NCI-H82 treated with DMSO at 0.1 percent for 48 hours (cell line): ENCODE measurements at regions not wholly inside any gene's neighbourhood (a gene's known extent, or its start where the extent isn't known, plus 50 kb on each side); places are given as distances from the start of the nearest gene placed in this dataset.

ENCODE experiments used
- DNase-seq: peaks from one replicate; lab custom pipeline; 2025; ENCODE audit not compliant: unreplicated experiment; lab: John Stamatoyannopoulos, UW

GRCh38 chr12:113766131-113766878 lies 199.8 kb downstream of the RBM19 start:
- DNase-seq: no peak

DNA sequence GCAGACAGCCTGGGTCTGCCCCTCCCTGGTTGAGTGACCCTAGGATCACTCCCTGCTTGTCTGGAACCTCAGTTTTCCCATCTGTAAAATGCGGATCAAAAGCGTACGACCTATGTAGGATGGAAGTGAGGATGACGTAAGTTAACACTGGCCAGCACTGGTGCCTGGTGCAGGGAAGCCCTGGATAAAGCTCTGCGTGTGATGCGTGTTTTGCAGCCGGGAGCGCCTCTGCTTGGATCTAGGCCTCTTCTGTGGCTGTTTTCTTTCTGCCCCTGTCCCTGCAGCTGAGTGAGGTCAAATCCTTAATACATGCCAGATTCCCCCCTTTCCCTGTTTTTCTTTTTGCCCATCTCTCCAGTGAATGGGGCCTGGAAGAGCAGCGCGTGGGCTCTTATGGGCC lies 201.5 kb downstream of the RBM19 start:
- no peak for DNase-seq

DNA sequence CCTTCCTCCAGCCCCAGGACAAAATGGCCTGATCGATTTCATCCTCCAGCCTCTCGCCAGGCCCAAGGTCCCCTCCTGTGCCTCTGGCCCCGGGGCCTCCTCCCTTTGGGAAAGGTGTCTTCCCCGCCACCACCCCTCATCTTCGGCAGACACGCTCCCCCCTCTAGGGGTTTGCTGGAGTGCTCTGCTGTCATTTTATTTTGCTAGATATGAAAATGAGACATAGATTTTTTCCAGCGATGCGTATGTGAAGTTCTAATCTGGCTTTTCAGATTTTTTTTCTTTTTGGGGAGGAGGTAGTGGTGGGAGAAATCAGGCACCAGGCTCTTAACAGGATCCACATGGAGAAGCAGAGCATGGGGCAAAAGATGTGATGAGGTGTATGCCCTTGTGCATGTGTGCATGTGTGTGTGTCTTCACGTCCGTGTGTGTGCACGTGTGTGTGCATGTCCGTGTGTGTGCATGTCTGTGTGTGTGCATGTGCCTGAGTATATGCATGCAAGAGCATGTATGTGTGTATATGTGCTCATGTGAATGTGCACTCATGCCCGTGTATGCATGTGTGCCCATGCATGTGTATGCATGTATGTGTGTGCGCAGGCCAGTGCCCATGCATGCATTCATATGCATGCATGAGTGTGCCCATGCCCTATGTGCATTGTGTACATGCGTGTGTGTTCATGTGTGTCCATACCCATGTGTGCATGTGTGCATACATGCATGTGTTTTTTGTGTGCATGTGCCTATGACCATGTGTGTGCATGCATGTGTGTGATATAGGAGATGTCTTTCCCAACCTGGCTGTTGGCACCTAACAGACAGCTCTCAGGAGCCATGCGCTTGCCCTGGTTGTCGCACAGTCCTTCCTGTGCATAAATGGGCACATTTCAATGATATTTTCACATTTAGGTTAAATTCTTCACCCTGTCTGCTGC lies 203.0 kb downstream of the RBM19 start:
- no peak for DNase-seq

GRCh38 chr12:113762155-113762881 lies 203.8 kb downstream of the RBM19 start:
- no peak for DNase-seq

- no peak for DNase-seq
Measured at GRCh38 chr12:113759135-113759534, 207.0 kb downstream of the RBM19 start.

DNA sequence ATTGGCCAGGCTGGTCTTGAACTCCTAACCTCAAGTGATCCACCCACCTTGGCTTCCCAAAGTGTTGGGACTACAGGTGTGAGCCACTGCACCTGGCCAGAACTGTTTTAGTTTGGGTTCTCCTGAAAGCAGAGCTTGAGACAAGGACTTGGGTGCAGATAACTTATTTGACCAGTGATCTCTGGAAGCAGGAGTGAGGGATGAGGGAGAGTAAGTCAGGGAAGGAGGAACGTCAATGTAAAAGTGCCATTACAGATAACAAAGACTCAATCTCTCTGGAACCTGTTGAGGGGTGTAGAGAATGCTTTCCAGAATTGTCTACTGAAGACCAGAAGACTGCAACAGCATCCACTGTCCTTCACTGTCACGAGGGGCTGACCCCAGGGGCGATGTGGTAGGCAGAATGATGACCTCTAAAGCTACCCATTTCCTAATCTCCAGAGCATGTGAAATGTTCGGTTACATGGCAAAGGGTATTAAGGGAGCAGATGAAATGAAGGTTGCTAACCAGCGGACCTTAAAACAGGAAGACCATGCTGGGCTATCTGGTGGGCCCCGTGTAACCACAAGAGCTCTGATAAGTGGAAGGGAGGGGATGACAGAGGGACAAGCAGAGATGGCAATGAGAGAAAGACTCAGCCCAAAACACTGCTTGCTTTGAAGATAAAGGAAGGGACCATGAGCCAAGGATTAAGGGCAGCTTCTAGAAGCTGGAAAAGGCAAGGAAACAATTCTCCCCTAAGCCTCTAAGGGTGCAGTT lies 207.8 kb downstream of the RBM19 start:
- DNase-seq: no peak

DNA sequence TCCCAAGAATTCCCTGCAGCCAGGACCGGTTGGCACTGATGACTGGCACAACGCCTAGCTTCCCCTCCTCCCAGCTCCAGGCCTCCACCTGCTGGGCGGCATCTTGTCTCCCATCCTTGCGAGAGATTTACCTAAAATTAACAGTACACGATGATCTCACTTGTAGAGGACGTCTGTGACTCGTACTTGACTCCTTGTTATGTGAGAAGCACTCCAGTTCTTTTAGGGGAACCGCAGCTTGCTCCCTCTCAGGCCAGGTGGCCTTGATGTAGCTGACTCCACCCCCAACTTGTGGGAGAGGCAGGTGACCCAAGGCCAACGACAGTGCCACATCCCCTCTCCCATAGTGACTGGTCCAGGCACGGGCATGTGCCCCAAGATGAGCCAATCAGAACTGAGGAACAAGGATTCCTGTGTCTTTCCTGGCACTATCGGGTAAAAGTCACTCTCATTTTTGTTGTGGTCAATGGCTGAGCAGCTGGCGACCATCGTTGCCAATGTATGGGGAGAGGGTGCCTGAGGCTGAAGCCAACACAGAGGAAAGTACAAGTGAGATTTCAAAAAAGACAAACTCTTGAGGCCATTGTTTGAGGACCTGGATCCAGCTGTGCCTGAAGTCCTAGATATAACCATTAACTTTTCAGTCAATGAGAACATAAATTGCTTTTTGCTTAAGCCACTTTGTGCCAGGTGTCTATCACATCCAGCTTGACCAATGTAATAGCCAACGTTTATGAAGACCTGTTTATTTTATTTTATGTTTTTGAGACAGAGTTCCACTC lies 208.7 kb downstream of the RBM19 start:
- DNase-seq: no peak

DNA sequence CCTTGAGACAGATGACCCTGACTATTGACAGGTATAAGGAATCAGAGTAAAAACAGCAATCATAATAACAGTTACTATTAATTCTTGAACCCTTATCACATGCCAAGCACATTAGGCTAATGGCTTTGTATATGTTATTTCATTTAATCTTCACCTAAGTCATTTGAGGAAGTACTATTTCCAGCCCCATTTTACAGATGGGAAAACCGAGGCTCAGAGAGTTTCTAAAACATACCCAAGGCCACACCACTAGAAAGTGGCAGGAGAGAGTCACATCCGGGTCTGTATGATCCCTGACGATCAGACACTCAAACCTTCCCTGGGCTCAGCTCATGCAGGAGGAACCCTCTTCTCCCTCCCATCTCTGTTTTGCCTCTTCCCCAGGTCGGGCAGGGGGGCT lies 209.5 kb downstream of the RBM19 start:
- no peak for DNase-seq

GRCh38 chr12:113755098-113755497 lies 211.0 kb downstream of the RBM19 start:
- no peak for DNase-seq

- no peak for DNase-seq
Measured at GRCh38 chr12:113751513-113751912, 214.6 kb downstream of the RBM19 start.

DNA sequence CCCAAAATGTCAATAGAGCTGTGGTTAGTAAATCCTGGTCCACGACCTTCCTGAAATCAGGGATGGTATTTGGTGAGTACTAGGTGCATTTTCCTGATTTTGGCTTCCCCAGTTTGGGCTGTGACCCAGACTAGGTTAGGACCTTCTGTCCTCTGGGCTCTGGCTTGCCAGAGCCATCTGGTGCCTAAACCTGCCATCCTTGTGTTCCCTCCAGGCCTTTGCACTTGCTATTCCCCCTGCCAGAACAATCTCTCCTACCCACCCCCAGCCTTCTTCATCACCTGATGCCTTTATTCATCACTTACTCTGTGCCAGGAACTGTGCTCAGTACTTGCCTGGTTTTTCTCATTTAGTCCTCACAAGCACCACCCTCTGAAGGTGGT lies 216.7 kb downstream of the RBM19 start:
- DNase-seq: no peak

DNA sequence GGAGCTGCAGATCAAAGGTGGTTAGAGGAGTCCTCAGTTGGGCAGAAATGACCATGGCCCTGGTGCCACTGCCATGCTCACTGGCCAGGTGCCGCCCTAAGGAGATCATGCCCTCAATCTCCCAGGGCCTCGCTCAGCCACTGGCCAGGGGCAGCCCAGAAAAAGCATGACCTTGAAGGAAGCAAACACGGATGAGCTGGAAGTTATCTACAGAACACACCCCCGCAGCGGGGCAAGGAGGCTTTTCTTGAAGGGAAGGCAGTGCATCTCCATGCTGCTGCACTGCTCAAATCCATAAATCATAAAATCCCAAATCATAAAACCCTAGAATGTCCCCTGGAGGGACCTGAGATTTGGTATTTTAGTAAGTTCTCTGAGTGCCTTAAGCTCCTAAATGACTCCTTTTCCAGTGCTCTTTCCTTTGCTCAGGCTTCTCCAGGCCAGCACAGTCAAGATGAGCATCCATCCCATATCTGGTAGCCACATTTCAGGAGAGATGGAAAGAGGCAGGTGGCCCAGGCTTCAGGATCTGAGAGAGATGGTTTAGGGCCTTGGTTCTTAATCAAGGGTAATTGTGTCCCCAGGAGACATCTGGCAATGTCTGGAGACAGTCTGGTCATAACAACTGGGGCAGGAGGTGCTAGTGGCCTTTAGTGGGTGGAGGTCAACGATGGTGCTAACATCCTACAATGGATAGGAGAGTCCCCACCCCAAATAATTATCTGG lies 217.3 kb downstream of the RBM19 start:
- no peak for DNase-seq

DNA sequence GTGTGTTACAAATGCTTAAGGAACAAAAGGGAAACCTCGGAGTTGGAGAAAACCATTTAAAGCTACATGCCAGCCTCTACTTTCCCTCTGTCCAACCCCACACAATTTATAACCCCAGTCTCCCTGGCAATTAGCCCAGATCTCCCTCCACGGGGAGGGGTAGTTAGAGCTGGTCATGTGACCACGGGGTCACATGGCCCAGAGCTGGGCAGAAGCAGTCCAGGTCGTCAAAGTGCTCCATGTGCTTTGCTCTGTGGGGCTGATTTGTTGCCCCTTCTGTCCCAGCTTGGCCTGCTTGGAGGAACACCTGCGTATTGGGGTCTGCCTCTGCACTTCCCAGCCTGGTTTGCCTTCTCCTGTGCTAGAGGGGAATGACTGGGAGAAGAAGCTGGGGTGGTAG lies 219.1 kb downstream of the RBM19 start:
- DNase-seq: no peak

GRCh38 chr12:113744802-113745395 lies 221.2 kb downstream of the RBM19 start:
- DNase-seq: no peak

DNA sequence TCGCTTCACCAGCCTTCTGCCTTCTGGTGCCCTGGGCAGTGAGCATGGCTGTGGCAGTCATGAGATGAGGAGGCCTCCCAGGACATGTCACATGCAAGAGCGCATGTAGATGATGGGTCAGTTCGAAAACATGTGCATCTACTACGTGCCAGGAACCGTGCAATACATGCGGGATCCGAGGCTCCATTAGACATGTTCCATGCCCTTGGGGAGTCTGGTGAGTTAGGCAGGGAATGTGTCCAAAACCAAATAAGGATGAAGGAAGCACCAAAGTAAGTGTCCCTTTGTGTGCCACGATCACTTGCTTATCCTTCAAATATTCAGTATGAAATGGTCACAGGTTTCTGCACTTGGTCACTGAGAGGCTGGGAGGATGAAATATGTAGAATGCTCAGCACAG lies 223.3 kb downstream of the RBM19 start:
- no peak for DNase-seq

DNA sequence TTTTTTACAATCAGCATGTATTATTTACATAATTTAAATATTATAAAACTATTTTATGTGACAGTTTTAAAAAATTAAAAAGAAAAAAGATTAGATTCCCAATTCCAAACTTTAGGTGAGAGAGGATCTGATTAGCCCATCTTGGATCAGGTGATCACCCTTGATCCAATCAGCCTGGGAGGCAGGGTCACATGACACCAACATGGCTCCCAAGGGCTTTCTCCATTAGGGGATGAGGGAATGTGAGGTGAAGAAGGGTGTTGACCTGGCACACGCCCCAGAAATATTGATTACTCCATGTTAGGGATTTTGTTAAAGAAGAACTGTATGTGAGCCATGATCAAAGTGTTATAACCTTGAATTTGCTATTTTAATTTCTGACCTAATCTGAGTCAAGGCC lies 225.4 kb downstream of the RBM19 start:
- DNase-seq: no peak

DNA sequence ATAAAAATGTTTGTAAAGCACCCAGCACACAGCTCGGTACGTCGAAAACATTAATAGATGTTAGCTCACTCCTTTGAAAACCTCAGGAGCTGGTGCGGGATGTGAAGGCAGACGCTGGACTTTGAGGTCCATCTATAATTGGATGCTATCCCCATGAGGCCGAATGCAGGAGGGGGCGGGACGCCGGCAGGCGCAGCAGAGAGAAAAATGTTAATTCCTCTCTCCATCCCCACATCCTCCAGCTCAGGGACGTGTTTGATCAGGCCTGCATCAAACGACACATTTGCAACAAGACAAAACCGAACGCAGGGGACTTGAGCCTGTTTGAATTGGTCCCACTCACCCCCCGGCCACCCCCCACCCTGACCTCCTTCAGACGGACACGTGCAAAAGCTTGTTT lies 231.0 kb downstream of the RBM19 start:
- DNase-seq: no peak

DNA sequence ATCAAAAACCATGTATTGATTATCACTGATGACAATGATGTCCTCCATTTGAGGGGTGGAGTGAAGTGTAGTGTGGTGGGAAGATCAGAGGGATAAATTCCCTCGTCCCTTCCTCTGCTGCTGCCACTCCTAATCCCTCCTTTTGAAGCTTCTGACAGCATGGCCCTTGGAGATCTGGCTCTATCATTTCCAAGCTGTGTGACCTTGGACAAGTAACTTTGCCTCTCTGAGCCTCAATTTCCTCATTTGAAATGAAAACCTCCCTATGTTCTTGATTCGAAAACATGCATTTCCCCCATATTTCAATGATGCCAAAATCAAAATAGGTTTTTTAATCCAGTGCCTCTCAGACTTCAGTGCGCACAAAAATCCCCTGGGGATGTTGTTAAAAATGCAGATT lies 231.6 kb downstream of the RBM19 start:
- DNase-seq: no peak

- no peak for DNase-seq
Measured at GRCh38 chr12:113732916-113733315, 233.2 kb downstream of the RBM19 start.
